ENCODE measurements at regions not wholly inside any gene's neighbourhood (a gene's known extent, or its start where the extent isn't known, plus 50 kb on each side); places are given as distances from the start of the nearest gene placed in this dataset.

GRCh38 chr6:2407525-2407924, 162.1 kb upstream of the GMDS start:
- TF ChIP-seq CTCF (conservative IDR thresholded peaks at IDR 0.05; ENCODE audit: low read depth, low read length), result no peak

GRCh38 chr6:2404211-2404929, 159.0 kb upstream of the GMDS start:
- DNase-seq (ENCODE audit: low read depth), result no peak
- no peak overlapping the region for H3K4me3 ChIP-seq (ENCODE audit: low read length)
- TF ChIP-seq CTCF (conservative IDR thresholded peaks at IDR 0.05; ENCODE audit: low read depth, low read length), result no peak

More at GRCh38 chr6:2407525-2407924, 162.1 kb upstream of the GMDS start:
- DNase-seq (ENCODE audit: low read depth), result no peak
- no peak overlapping the region for H3K4me3 ChIP-seq (ENCODE audit: low read length)

- no peak for TF ChIP-seq CTCF (conservative IDR thresholded peaks at IDR 0.05; ENCODE audit: low read depth, low read length)
- H3K4me3 ChIP-seq (ENCODE audit: low read length), result no peak overlapping the region
- DNase-seq (ENCODE audit: low read depth), result no peak
Observed at GRCh38 chr6:2403546-2403945, 158.1 kb upstream of the GMDS start.

- DNase-seq (ENCODE audit: low read depth), result no peak
- H3K4me3 ChIP-seq (ENCODE audit: low read length), result no peak overlapping the region
Observed at GRCh38 chr6:2396846-2397630, 151.6 kb upstream of the GMDS start.

GRCh38 chr6:2396042-2396657, 150.7 kb upstream of the GMDS start:
- no peak for DNase-seq (ENCODE audit: low read depth)
- no peak for TF ChIP-seq CTCF (conservative IDR thresholded peaks at IDR 0.05; ENCODE audit: low read depth, low read length)
- no peak overlapping the region for H3K4me3 ChIP-seq (ENCODE audit: low read length)

More at GRCh38 chr6:2396846-2397630, 151.6 kb upstream of the GMDS start:
- TF ChIP-seq CTCF (conservative IDR thresholded peaks at IDR 0.05; ENCODE audit: low read depth, low read length), result no peak

GRCh38 chr6:2388554-2389324, 143.3 kb upstream of the GMDS start:
- H3K4me3 ChIP-seq (ENCODE audit: low read length), result no peak overlapping the region
- no peak for TF ChIP-seq CTCF (conservative IDR thresholded peaks at IDR 0.05; ENCODE audit: low read depth, low read length)
- DNase-seq (ENCODE audit: low read depth), result no peak
